SK-N-SH (cell line): ENCODE measurements at regions not wholly inside any gene's neighbourhood (a gene's known extent, or its start where the extent isn't known, plus 50 kb on each side); places are given as distances from the start of the nearest gene placed in this dataset.
"Not testable (repeated sequence)": the region's sequence is repeated elsewhere in the genome, so short reads cannot be mapped to it uniquely, and the experiment has no call there.

Source experiments
- CTCF ChIP-seq: fragments of 200-600 bp; sonication (generic); IDR thresholded peaks from 2 replicates; pipeline ENCODE4 v1.6.1; 2017; ENCODE audit warnings: antibody characterized with exemption, mild to moderate bottlenecking, moderate library complexity
- EP300 ChIP-seq, 2 experiments: IDR thresholded peaks; 2 replicates each; pipeline versions ENCODE4 v1.4.0 to v1.6.1; 2012; ENCODE audit warnings: borderline replicate concordance in 1 of 2, low read depth in 1 of 2, low read length in 1 of 2
- FOXJ3 ChIP-seq: sonication (generic); formaldehyde crosslinking; IDR thresholded peaks from 2 replicates; pipeline ENCODE4 v1.5.1; 2020; ENCODE audit warnings: mild to moderate bottlenecking, missing genetic modification reagents
- POLR2AphosphoS5 ChIP-seq: IDR thresholded peaks from 2 replicates; pipeline ENCODE4 v1.6.1; 2012; ENCODE audit warnings: low read depth, low read length
- ZBTB33 ChIP-seq: IDR thresholded peaks from 2 replicates; pipeline ENCODE4 v1.4.0; 2012; ENCODE audit warnings: low read depth, borderline replicate concordance
- TF ChIP-seq, protein P1 (sequence below): IDR thresholded peaks from 2 replicates; pipeline ENCODE4 v1.4.0; 2012; ENCODE audit warnings: low read depth

- TF ChIP-seq CTCF; POLR2AphosphoS5; ZBTB33; FOXJ3; EP300 (IDR thresholded peaks at IDR 0.05; ENCODE audit: borderline replicate concordance in 1 of 2, low read depth in 1 of 2, low read length in 1 of 2): not testable (repeated sequence)
- TF ChIP-seq, protein P1, sequence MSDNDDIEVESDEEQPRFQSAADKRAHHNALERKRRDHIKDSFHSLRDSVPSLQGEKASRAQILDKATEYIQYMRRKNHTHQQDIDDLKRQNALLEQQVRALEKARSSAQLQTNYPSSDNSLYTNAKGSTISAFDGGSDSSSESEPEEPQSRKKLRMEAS, result not testable (repeated sequence)
Measured at GRCh38 chr22:48911067-48911466, 916.6 kb downstream of the BRD1 start.
